GM23248 (cell line): ENCODE measurements at regions not wholly inside any gene's neighbourhood (a gene's known extent, or its start where the extent isn't known, plus 50 kb on each side); places are given as distances from the start of the nearest gene placed in this dataset.

ENCODE experiments used
- DNase-seq: peaks from one replicate; pipeline ENCODE4 v3.0.0-alpha.2; 2015
- H2AFZ ChIP-seq: fragments of 200-600 bp; sonication (generic); 2 replicates; pipeline ENCODE4 v1.6.1; 2016; ENCODE audit warnings: antibody characterized with exemption
- H3F3A ChIP-seq: fragments of 200-600 bp; sonication (generic); 2 replicates; pipeline ENCODE4 v1.6.1; 2016; ENCODE audit warnings: mild to moderate bottlenecking, antibody characterized with exemption, mixed run types; ENCODE audit not compliant: insufficient read depth
- H3K27ac ChIP-seq: fragments of 200-600 bp; sonication (generic); 2 replicates; pipeline ENCODE4 v1.5.1; 2016; ENCODE audit warnings: mild to moderate bottlenecking
- H3K27me3 ChIP-seq: fragments of 200-600 bp; sonication (generic); replicated peaks from 2 replicates; pipeline ENCODE4 v1.6.1; 2016; ENCODE audit warnings: mild to moderate bottlenecking; ENCODE audit not compliant: insufficient read depth
- H3K36me3 ChIP-seq: fragments of 200-600 bp; sonication (generic); 2 replicates; pipeline ENCODE4 v1.6.1; 2016; ENCODE audit warnings: low read depth, mild to moderate bottlenecking
- H3K4me1 ChIP-seq: fragments of 200-600 bp; sonication (generic); 2 replicates; pipeline ENCODE4 v1.6.1; 2016; ENCODE audit warnings: mild to moderate bottlenecking; ENCODE audit not compliant: insufficient read depth
- H3K4me2 ChIP-seq: fragments of 200-600 bp; sonication (generic); one replicate; pipeline ENCODE4 v1.6.1; 2016; ENCODE audit warnings: mild to moderate bottlenecking; ENCODE audit not compliant: unreplicated experiment
- H3K4me3 ChIP-seq: fragments of 200-600 bp; sonication (generic); 2 replicates; pipeline ENCODE4 v1.5.1; 2016; ENCODE audit warnings: mild to moderate bottlenecking
- H3K79me2 ChIP-seq: fragments of 200-600 bp; sonication (generic); 2 replicates; pipeline ENCODE4 v1.6.1; 2016; ENCODE audit warnings: mild to moderate bottlenecking; ENCODE audit not compliant: insufficient read depth
- H3K9ac ChIP-seq: fragments of 200-600 bp; sonication (generic); 2 replicates; pipeline ENCODE4 v1.6.1; 2016; ENCODE audit warnings: mild to moderate bottlenecking
- H3K9me2 ChIP-seq: fragments of 200-600 bp; sonication (generic); 2 replicates; pipeline ENCODE4 v1.6.1; 2016; ENCODE audit warnings: mixed run types, mild to moderate bottlenecking, moderate library complexity; ENCODE audit not compliant: insufficient read depth
- H3K9me3 ChIP-seq: fragments of 200-600 bp; sonication (generic); one replicate; pipeline ENCODE4 v1.6.1; 2017; ENCODE audit warnings: low read depth
- H4K20me1 ChIP-seq: fragments of 200-600 bp; sonication (generic); 2 replicates; pipeline ENCODE4 v1.6.0; 2016; ENCODE audit not compliant: insufficient read depth
- EZH2 ChIP-seq: fragments of 200-600 bp; sonication (generic); IDR thresholded peaks from 2 replicates; pipeline ENCODE4 v1.6.1; 2018; ENCODE audit warnings: antibody characterized with exemption, mild to moderate bottlenecking; ENCODE audit not compliant: insufficient read depth, poor library complexity, severe bottlenecking
- EZH2phosphoT487 ChIP-seq: fragments of 200-600 bp; sonication (generic); IDR thresholded peaks from 2 replicates; pipeline ENCODE4 v1.6.1; 2018; ENCODE audit warnings: antibody characterized with exemption, moderate library complexity, mild to moderate bottlenecking, low read depth; ENCODE audit not compliant: insufficient read depth
- WGBS, 2 experiments: methylation state at CpG; one replicate each; pipeline ENCODE4 v1.1.6; 2015 to 2017; ENCODE audit warnings: low lambda C conversion rate in 2 of 2, low coverage in 1 of 2; ENCODE audit errors: missing lambda C conversion rate in 2 of 2; 5-methylcytosine and 5-hydroxymethylcytosine counted together
- in situ Hi-C: fragments of 300-500 bp; cut with MboI; formaldehyde crosslinking; loops from 2 replicates; pipeline ENCODE4 v1.15.0; 2020

- H3K9me3 ChIP-seq = no peaks in the 10 kb centered on the region
- H3K27me3 ChIP-seq = no peaks in the 10 kb centered on the region
- no peak overlapping the region for H2AFZ ChIP-seq
- H4K20me1 ChIP-seq = no peaks in the 10 kb centered on the region
- no peaks in the 10 kb centered on the region for H3F3A ChIP-seq
- H3K4me3 ChIP-seq = no peak overlapping the region
- TF ChIP-seq EZH2phosphoT487 (no peak), EZH2 (no peak)
- 3 to 5% methylated on average over 3 of the region's 3 CpGs for WGBS, 2 experiments
- H3K79me2 ChIP-seq = no peaks in the 10 kb centered on the region
- H3K9me2 ChIP-seq = no peaks in the 10 kb centered on the region
- no peak for DNase-seq
- no peaks in the 10 kb centered on the region for H3K36me3 ChIP-seq
- in situ Hi-C loops = no loop called here
- no peak overlapping the region for H3K9ac ChIP-seq
- H3K4me2 ChIP-seq = no peak overlapping the region
- no peak overlapping the region for H3K27ac ChIP-seq
- no peaks in the 10 kb centered on the region for H3K4me1 ChIP-seq
Observed at GRCh38 chrX:134139090-134139489, 97.9 kb upstream of the CCDC160 start.

- H3F3A ChIP-seq = no peaks in the 10 kb centered on the region
- H3K27ac ChIP-seq = no peak overlapping the region
- WGBS, 2 experiments = 43 to 50% methylated on average over 1 of the region's 1 CpG
- H3K9me2 ChIP-seq = no peaks in the 10 kb centered on the region
- H3K4me1 ChIP-seq = no peaks in the 10 kb centered on the region
- no peak overlapping the region for H3K4me3 ChIP-seq
- DNase-seq = peak; percentile 6
- H4K20me1 ChIP-seq = no peaks in the 10 kb centered on the region
- H2AFZ ChIP-seq = no peak overlapping the region
- H3K9ac ChIP-seq = no peak overlapping the region
- H3K79me2 ChIP-seq = no peaks in the 10 kb centered on the region
- no peaks in the 10 kb centered on the region for H3K36me3 ChIP-seq
- H3K4me2 ChIP-seq = no peak overlapping the region
- no peaks in the 10 kb centered on the region for H3K9me3 ChIP-seq
- in situ Hi-C loops = no loop called here
- TF ChIP-seq EZH2 = no peak
- no peak for TF ChIP-seq EZH2phosphoT487
- H3K27me3 ChIP-seq = no peaks in the 10 kb centered on the region
Observed at GRCh38 chrX:134144231-134144630, 92.8 kb upstream of the CCDC160 start.

DNA sequence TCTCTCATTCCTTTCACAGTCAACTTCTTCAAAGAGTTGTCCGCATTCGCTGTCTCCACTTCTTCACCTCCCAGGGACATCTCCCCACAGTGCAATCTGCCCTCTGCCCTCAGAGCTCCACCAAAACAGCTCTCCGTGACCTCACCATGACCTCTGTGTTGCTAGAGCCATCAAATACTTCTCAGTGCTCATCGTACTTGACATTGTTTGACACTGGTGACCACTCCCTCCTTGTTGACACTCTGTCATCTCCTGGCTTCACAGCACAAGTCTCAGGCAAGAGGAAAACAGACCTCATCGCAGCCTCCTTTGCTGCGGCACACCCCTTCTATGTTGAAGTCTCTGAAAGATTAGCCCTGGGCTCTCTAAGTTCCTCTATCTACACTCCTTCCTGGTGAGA, 90.5 kb upstream of the CCDC160 start:
- Histone ChIP-seq H4K20me1 (no peaks in the 10 kb centered on the region), H3K27ac (no peak overlapping the region), H2AFZ (no peak overlapping the region), H3F3A (no peaks in the 10 kb centered on the region), H3K4me2 (no peak overlapping the region), H3K9me2 (no peaks in the 10 kb centered on the region), H3K27me3 (no peaks in the 10 kb centered on the region), H3K9me3 (no peaks in the 10 kb centered on the region), H3K9ac (no peak overlapping the region), H3K79me2 (no peaks in the 10 kb centered on the region), H3K4me3 (no peak overlapping the region), H3K4me1 (no peaks in the 10 kb centered on the region), H3K36me3 (no peaks in the 10 kb centered on the region)
- in situ Hi-C loops = no loop called here
- WGBS, 2 experiments = 72 to 78% methylated on average over 5 to 6 of the region's 6 CpGs
- TF ChIP-seq EZH2phosphoT487 (no peak), EZH2 (no peak)
- DNase-seq = no peak

DNA sequence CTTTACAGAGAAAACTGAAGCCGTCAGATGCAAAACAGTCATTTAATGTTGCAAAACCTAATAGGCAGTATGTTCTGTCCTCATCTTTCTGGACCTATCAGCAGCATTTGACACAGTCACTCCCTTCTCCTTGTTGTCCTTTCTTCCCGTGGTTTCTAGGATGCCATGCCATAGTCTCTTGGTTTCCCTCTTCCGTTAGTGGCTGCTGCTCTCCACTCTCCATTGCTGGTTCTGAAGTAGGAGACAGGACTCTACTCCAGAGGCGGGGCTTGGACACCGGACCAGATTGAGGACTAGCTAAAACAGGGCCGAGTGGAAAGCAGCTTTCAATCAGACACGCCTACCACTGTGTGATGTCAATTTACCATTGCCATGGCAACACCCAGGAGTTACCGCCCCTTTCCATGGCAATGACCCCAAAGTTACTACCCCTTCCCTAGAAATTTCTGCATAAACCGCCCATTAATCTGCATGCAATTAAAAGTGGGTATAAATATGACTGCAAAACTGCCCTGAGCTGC, 88.8 kb upstream of the CCDC160 start:
- Histone ChIP-seq H3K36me3 (no peaks in the 10 kb centered on the region), H3K4me2 (no peak overlapping the region), H3K27me3 (no peaks in the 10 kb centered on the region), H3K4me1 (no peaks in the 10 kb centered on the region), H3K4me3 (no peak overlapping the region), H3K9me2 (no peaks in the 10 kb centered on the region), H4K20me1 (no peaks in the 10 kb centered on the region), H3K79me2 (no peaks in the 10 kb centered on the region), H3K27ac (no peak overlapping the region), H3F3A (no peaks in the 10 kb centered on the region), H3K9ac (no peak overlapping the region), H3K9me3 (no peaks in the 10 kb centered on the region), H2AFZ (no peak overlapping the region)
- TF ChIP-seq EZH2 (no peak), EZH2phosphoT487 (no peak)
- 10 to 13% methylated on average over 7 to 9 of the region's 9 CpGs for WGBS, 2 experiments
- in situ Hi-C loops = no loop called here
- DNase-seq = peak; percentile 0

GRCh38 chrX:134158821-134159512, 78.0 kb upstream of the CCDC160 start:
- H4K20me1 ChIP-seq = no peaks in the 10 kb centered on the region
- H3K9me2 ChIP-seq = no peaks in the 10 kb centered on the region
- no peak overlapping the region for H3K9ac ChIP-seq
- H3K9me3 ChIP-seq = no peaks in the 10 kb centered on the region
- no peak for TF ChIP-seq EZH2phosphoT487
- no peak for TF ChIP-seq EZH2
- H3F3A ChIP-seq = no peaks in the 10 kb centered on the region
- in situ Hi-C loops = no loop called here
- H2AFZ ChIP-seq = no peak overlapping the region
- WGBS, 2 experiments = 38 to 49% methylated on average over 5 of the region's 5 CpGs
- no peak for DNase-seq
- no peaks in the 10 kb centered on the region for H3K4me1 ChIP-seq
- H3K4me2 ChIP-seq = no peak overlapping the region
- H3K27me3 ChIP-seq = no peaks in the 10 kb centered on the region
- no peak overlapping the region for H3K4me3 ChIP-seq
- H3K36me3 ChIP-seq = no peaks in the 10 kb centered on the region
- no peak overlapping the region for H3K27ac ChIP-seq
- no peaks in the 10 kb centered on the region for H3K79me2 ChIP-seq
